ENCODE measurements at regions not wholly inside any gene's neighbourhood (a gene's known extent, or its start where the extent isn't known, plus 50 kb on each side); places are given as distances from the start of the nearest gene placed in this dataset.

GRCh38 chr2:66334237-66335029, 100.5 kb upstream of the MEIS1 start:
- Histone ChIP-seq H2AFZ (ENCODE audit: low read depth) (no peak overlapping the region), H3K9me3 (no peaks in the 10 kb centered on the region), H3K4me2 (no peak overlapping the region), H4K20me1 (ENCODE audit: insufficient read depth) (no peaks in the 10 kb centered on the region), H3K9ac (no peak overlapping the region), H3F3A (replicated peaks; ENCODE audit: insufficient read depth) (no peaks in the 10 kb centered on the region), H3K9me2 (no peaks in the 10 kb centered on the region), H3K27me3 (ENCODE audit: insufficient read depth) (no peaks in the 10 kb centered on the region; the same call in 1 of the 2 replicates), H3K27ac (ENCODE audit: low read depth in 2 of 2, low read length in 1 of 2) (no peak overlapping the region), H3K4me1 (ENCODE audit: control insufficient read depth in 1 of 2, insufficient read depth in 2 of 2, low read depth in 1 of 2, low read length in 1 of 2) (no peaks in the 10 kb centered on the region), H3K4me3 (ENCODE audit: low read depth in 2 of 2, low read length in 1 of 2) (no peak overlapping the region), H3K79me2 (ENCODE audit: insufficient read depth) (no peaks in the 10 kb centered on the region), H3K36me3 (replicated peaks in 1 of 2; ENCODE audit: control insufficient read depth in 1 of 2, insufficient read depth in 2 of 2, low read length in 1 of 2) (no peaks in the 10 kb centered on the region)
- 50% methylated on average over 10 of the region's 10 CpGs for WGBS (ENCODE audit: low lambda C conversion rate)
- TF ChIP-seq PBX3 (IDR thresholded peaks at IDR 0.05) (no peak), NFIC (IDR thresholded peaks at IDR 0.05; ENCODE audit: borderline replicate concordance) (no peak), IRF3 (IDR thresholded peaks at IDR 0.05; ENCODE audit: low read depth, low read length) (no peak), JUND (IDR thresholded peaks at IDR 0.05) (no peak), GATA2 (CRISPR knock-in tag; IDR thresholded peaks at IDR 0.05) (no peak)
- POLR2A ChIA-PET: no interaction called here
- CTCF ChIA-PET: interaction anchor here (1.5 kb wide), 1 partner anchor 9 kb away, joined by 4 read pairs; no protein-coding TSS in a partner anchor
- no peak for DNase-seq

- Histone ChIP-seq H3K9me2 (no peaks in the 10 kb centered on the region), H2AFZ (ENCODE audit: low read depth) (no peak overlapping the region), H3K4me2 (no peak overlapping the region), H3K4me3 (ENCODE audit: low read depth in 2 of 2, low read length in 1 of 2) (no peak overlapping the region), H3K27ac (ENCODE audit: low read depth in 2 of 2, low read length in 1 of 2) (no peak overlapping the region), H3K9me3 (no peaks in the 10 kb centered on the region), H3K27me3 (ENCODE audit: insufficient read depth) (no peaks in the 10 kb centered on the region; the same call in 1 of the 2 replicates), H3F3A (replicated peaks; ENCODE audit: insufficient read depth) (no peaks in the 10 kb centered on the region), H3K4me1 (ENCODE audit: control insufficient read depth in 1 of 2, insufficient read depth in 2 of 2, low read depth in 1 of 2, low read length in 1 of 2) (no peaks in the 10 kb centered on the region), H3K79me2 (ENCODE audit: insufficient read depth) (no peaks in the 10 kb centered on the region), H3K36me3 (replicated peaks in 1 of 2; ENCODE audit: control insufficient read depth in 1 of 2, insufficient read depth in 2 of 2, low read length in 1 of 2) (no peaks in the 10 kb centered on the region), H3K9ac (no peak overlapping the region), H4K20me1 (ENCODE audit: insufficient read depth) (no peaks in the 10 kb centered on the region)
- DNase-seq: no peak
- WGBS (ENCODE audit: low lambda C conversion rate): 52% methylated on average over 5 of the region's 5 CpGs
- POLR2A ChIA-PET: no interaction called here
- no peak for TF ChIP-seq ELF1 (IDR thresholded peaks at IDR 0.05)
- no peak for TF ChIP-seq POLR2AphosphoS5 (IDR thresholded peaks at IDR 0.05; ENCODE audit: low read depth, low read length)
- no peak for TF ChIP-seq RCOR1 (IDR thresholded peaks at IDR 0.05; ENCODE audit: low read length)
- no peak for TF ChIP-seq MEF2A (IDR thresholded peaks at IDR 0.05; ENCODE audit: borderline replicate concordance, low read depth)
- CTCF ChIA-PET: interaction anchor here (0.7 kb wide), 1 partner anchor 19 kb away, joined by 3 read pairs; no protein-coding TSS in a partner anchor
These were observed 103.7 kb upstream of the MEIS1 start for GRCh38 chr2:66331176-66331575.
